Neural cell (in vitro differentiated cells): ENCODE measurements at regions not wholly inside any gene's neighbourhood (a gene's known extent, or its start where the extent isn't known, plus 50 kb on each side); places are given as distances from the start of the nearest gene placed in this dataset.

Experiments
- H2AFZ ChIP-seq: fragments of 200-600, 300-800 bp; sonication (generic), shearing (Covaris generic); 2 replicates; pipeline ENCODE4 v1.6.0; 2014; ENCODE audit warnings: low read depth, mild to moderate bottlenecking, antibody characterized with exemption, low read length, moderate library complexity
- H3F3A ChIP-seq: fragments of 200-600 bp; shearing (Covaris generic); 2 replicates; pipeline ENCODE4 v1.6.1; 2016; ENCODE audit warnings: mild to moderate bottlenecking, moderate library complexity, mixed read lengths, antibody characterized with exemption, low read length; ENCODE audit not compliant: insufficient read depth, poor library complexity, severe bottlenecking
- H3K27ac ChIP-seq: fragments of 200-600, 300-800 bp; sonication (generic), shearing (Covaris generic); 2 replicates; pipeline ENCODE4 v1.5.1; 2014; ENCODE audit warnings: mild to moderate bottlenecking, low read length, moderate library complexity
- H3K27me3 ChIP-seq: fragments of 300-800, 200-600 bp; sonication (generic), shearing (Covaris generic); 2 replicates; pipeline ENCODE4 v1.6.0; 2014; ENCODE audit warnings: mild to moderate bottlenecking, low read depth, low read length, moderate library complexity; ENCODE audit not compliant: insufficient read depth
- H3K36me3 ChIP-seq: fragments of 300-800, 200-600 bp; sonication (generic), shearing (Covaris generic); 2 replicates; pipeline ENCODE4 v1.5.1; 2014; ENCODE audit warnings: mild to moderate bottlenecking, antibody characterized with exemption, low read length, moderate library complexity; ENCODE audit not compliant: insufficient read depth
- H3K4me2 ChIP-seq: fragments of 300-800, 200-600 bp; sonication (generic), shearing (Covaris generic); 2 replicates; pipeline ENCODE4 v1.6.0; 2014; ENCODE audit warnings: mild to moderate bottlenecking, low read length
- H3K4me3 ChIP-seq: fragments of 300-800, 200-600 bp; sonication (generic), shearing (Covaris generic); 2 replicates; pipeline ENCODE4 v1.5.1; 2014; ENCODE audit warnings: mild to moderate bottlenecking, low read length, moderate library complexity
- H3K79me2 ChIP-seq: fragments of 200-600 bp; shearing (Covaris generic); replicated peaks from 2 replicates; pipeline ENCODE4 v1.6.0; 2014; ENCODE audit warnings: mild to moderate bottlenecking, low read length, moderate library complexity; ENCODE audit not compliant: insufficient read depth
- H3K9ac ChIP-seq: fragments of 300-800, 200-600 bp; sonication (generic), shearing (Covaris generic); 2 replicates; pipeline ENCODE4 v1.6.1; 2016; ENCODE audit warnings: mild to moderate bottlenecking, low read length, mixed read lengths
- H3K9me2 ChIP-seq: fragments of 200-600 bp; shearing (Covaris generic); 2 replicates; pipeline ENCODE4 v1.6.1; 2016; ENCODE audit warnings: mild to moderate bottlenecking, low read length, mixed read lengths; ENCODE audit not compliant: insufficient read depth
- H3K9me3 ChIP-seq: fragments of 200-600, 300-800 bp; sonication (generic), shearing (Covaris generic); 2 replicates; pipeline ENCODE4 v1.6.1; 2016; ENCODE audit warnings: mild to moderate bottlenecking, mixed run types, low read length, moderate library complexity, mixed read lengths
- H4K20me1 ChIP-seq: fragments of 200-600 bp; shearing (Covaris generic); 2 replicates; pipeline ENCODE4 v1.6.1; 2016; ENCODE audit warnings: mild to moderate bottlenecking, mixed run types; ENCODE audit not compliant: insufficient read depth
- CTCF ChIP-seq: fragments of 450-650 bp; IDR thresholded peaks from 2 replicates; pipeline ENCODE4 v1.5.1; 2014; ENCODE audit warnings: antibody characterized with exemption, mild to moderate bottlenecking, moderate library complexity; ENCODE audit not compliant: poor library complexity, severe bottlenecking
- EP300 ChIP-seq: fragments of 450-650 bp; conservative IDR thresholded peaks from 2 replicates; pipeline ENCODE4 v1.6.1; 2014; ENCODE audit warnings: antibody characterized with exemption, mild to moderate bottlenecking, moderate library complexity; ENCODE audit not compliant: poor library complexity, severe bottlenecking
- EZH2 ChIP-seq: fragments of 200-600, 300-800 bp; shearing (Covaris generic), sonication (generic); IDR thresholded peaks from 2 replicates; pipeline ENCODE4 v1.6.1; 2014; ENCODE audit warnings: antibody characterized with exemption, low read length, borderline replicate concordance, mild to moderate bottlenecking; ENCODE audit not compliant: insufficient read depth, poor library complexity, severe bottlenecking
- MXI1 ChIP-seq: fragments of 450-650 bp; conservative IDR thresholded peaks from 2 replicates; pipeline ENCODE4 v1.6.1; 2014; ENCODE audit warnings: antibody characterized with exemption, mild to moderate bottlenecking; ENCODE audit not compliant: poor library complexity, severe bottlenecking
- POLR2AphosphoS5 ChIP-seq: IDR thresholded peaks from 2 replicates; pipeline ENCODE4 v1.6.1; 2012
- RAD21 ChIP-seq: fragments of 450-650 bp; conservative IDR thresholded peaks from 2 replicates; pipeline ENCODE4 v1.6.1; 2014; ENCODE audit warnings: antibody characterized with exemption, mild to moderate bottlenecking, moderate library complexity
- REST ChIP-seq: IDR thresholded peaks from 2 replicates; pipeline ENCODE4 v1.6.1; 2012; ENCODE audit warnings: borderline replicate concordance
- SMC3 ChIP-seq: fragments of 450-650 bp; conservative IDR thresholded peaks from 2 replicates; pipeline ENCODE4 v1.6.1; 2014; ENCODE audit warnings: antibody characterized with exemption, mild to moderate bottlenecking, moderate library complexity; ENCODE audit not compliant: poor library complexity
- TAF1 ChIP-seq: IDR thresholded peaks from 2 replicates; pipeline ENCODE4 v1.6.1; 2012; ENCODE audit warnings: low read depth

- no peaks in the 10 kb centered on the region for H3K27me3 ChIP-seq
- TF ChIP-seq EZH2 (no peak), TAF1 (no peak), EP300 (no peak), REST (no peak), POLR2AphosphoS5 (no peak), CTCF (no peak), SMC3 (no peak), MXI1 (no peak), RAD21 (no peak)
- no peak overlapping the region for H3K27ac ChIP-seq
- H3K9ac ChIP-seq: no peak overlapping the region
- H3K9me3 ChIP-seq: no peaks in the 10 kb centered on the region
- no peak overlapping the region for H2AFZ ChIP-seq
- no peaks in the 10 kb centered on the region for H3K9me2 ChIP-seq
- no peaks in the 10 kb centered on the region for H3K36me3 ChIP-seq
- H3F3A ChIP-seq: no peaks in the 10 kb centered on the region
- no peak overlapping the region for H3K4me2 ChIP-seq
- H3K79me2 ChIP-seq: no peaks in the 10 kb centered on the region
- H4K20me1 ChIP-seq: no peaks in the 10 kb centered on the region
- no peak overlapping the region for H3K4me3 ChIP-seq
These were observed 68.6 kb upstream of the LHCGR start for GRCh38 chr2:48824116-48824515.

GRCh38 chr2:48819206-48819735 is 63.7 kb upstream of the LHCGR start:
- H3F3A ChIP-seq: no peaks in the 10 kb centered on the region
- no peaks in the 10 kb centered on the region for H3K79me2 ChIP-seq
- H3K36me3 ChIP-seq: no peaks in the 10 kb centered on the region
- H3K27ac ChIP-seq: no peak overlapping the region
- H4K20me1 ChIP-seq: no peaks in the 10 kb centered on the region
- H3K9ac ChIP-seq: no peak overlapping the region
- H3K9me2 ChIP-seq: no peaks in the 10 kb centered on the region
- H2AFZ ChIP-seq: no peak overlapping the region
- no peak for TF ChIP-seq RAD21
- TF ChIP-seq POLR2AphosphoS5: no peak
- TF ChIP-seq REST: no peak
- no peak for TF ChIP-seq CTCF
- TF ChIP-seq SMC3: no peak
- TF ChIP-seq EZH2: no peak
- TF ChIP-seq MXI1: no peak
- TF ChIP-seq EP300: no peak
- TF ChIP-seq TAF1: no peak
- no peaks in the 10 kb centered on the region for H3K9me3 ChIP-seq
- no peaks in the 10 kb centered on the region for H3K27me3 ChIP-seq
- H3K4me2 ChIP-seq: no peak overlapping the region
- H3K4me3 ChIP-seq: no peak overlapping the region
